IPS-NIHi7 (cell line): ENCODE measurements at regions not wholly inside any gene's neighbourhood (a gene's known extent, or its start where the extent isn't known, plus 50 kb on each side); places are given as distances from the start of the nearest gene placed in this dataset.

Source experiments
- DNase-seq: peaks from one replicate; pipeline ENCODE4 v3.0.0; 2012; ENCODE audit warnings: mixed read lengths; ENCODE audit errors: extremely low spot score

DNA sequence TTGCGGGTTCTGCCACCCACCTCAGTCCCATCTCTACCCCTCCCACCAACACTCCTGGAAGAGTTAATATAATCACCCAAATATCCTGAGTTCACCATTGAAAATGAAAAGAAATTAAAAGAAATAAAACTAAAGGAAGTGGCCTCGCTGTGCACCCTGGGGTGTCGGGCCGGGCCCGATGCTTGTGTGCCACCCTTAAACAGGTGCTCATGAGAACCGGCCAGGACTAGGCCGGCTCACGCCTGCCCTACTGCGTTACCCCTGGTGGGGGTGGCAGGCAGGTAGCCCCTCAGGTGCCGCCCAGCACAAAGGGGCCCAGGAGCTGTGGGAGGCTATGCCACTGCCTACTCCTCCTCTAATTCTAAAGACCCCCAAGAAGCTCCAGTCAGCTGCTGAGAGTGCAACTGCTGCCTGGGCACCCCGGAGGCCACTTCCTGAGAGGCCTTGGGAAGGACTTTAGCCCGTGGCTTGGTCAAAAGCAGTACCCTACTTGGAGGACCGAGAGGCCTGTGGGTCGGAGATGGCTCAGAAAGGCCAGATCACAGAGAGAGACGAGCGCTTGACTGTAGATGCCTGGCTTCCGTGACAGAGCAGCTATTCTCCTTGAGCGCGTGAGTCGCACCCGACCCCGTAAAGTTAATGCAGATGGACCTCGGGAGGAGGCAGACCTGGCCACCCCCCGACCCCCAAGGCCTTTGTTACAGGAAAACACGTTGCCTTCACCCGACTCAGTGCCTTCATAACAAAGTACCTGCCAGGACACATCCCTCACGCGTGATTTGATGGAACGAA is 51.0 kb upstream of the PPP2R2D start:
- no peak for DNase-seq

DNA sequence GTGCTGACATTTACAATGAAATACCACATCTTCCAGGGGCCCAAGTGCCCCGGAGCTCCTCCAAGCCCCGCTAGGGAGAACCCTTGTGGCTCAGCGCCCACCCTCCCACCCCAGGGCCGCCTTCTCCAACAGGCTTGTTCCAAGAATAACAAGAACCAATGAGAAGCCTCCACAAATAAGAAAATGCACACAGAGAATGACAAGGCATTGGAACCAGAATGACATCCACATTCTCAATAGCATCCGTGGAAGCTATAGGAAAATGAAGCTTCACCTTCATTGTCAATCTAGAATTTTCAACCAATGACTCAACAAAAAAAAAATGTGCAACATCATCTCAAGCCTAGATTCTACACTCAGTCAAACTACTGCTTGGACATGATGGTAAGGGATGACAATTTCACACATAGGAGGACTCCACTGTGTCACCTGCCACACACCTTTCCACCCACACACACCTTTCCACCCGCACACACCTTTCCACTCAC is 50.4 kb upstream of the PPP2R2D start:
- DNase-seq = no peak
